Fibroblast of skin of abdomen (primary cell): ENCODE measurements at regions not wholly inside any gene's neighbourhood (a gene's known extent, or its start where the extent isn't known, plus 50 kb on each side); places are given as distances from the start of the nearest gene placed in this dataset.
A peak's percentile ranks its signal among the peaks of the same experiment; 100 is the strongest.
"Not testable (repeated sequence)": the region's sequence is repeated elsewhere in the genome, so short reads cannot be mapped to it uniquely, and the experiment has no call there.

ENCODE experiments used
- DNase-seq: peaks from one replicate; pipeline ENCODE4 v3.0.0-alpha.2; 2013

DNA sequence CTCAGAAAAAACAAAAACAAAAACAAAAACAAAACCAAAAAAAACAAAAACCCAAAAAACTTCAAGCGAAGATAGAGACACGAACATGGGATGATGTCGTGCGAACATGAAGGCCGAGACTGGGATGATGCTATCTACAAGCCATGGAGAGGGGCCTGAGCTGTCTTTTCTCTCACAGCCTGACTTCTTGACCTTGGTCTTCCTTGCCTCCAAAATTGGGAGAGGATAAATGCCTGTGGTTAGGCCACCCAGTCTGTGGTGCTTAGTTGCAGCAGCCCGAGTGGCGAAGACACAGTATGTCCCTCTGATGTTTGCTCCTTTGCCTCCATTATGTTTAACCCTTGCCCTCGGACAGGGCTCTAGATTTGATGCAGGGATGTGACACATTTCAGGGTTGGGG is 130.4 kb upstream of the BASP1 start:
- peak; percentile 68 for DNase-seq

DNA sequence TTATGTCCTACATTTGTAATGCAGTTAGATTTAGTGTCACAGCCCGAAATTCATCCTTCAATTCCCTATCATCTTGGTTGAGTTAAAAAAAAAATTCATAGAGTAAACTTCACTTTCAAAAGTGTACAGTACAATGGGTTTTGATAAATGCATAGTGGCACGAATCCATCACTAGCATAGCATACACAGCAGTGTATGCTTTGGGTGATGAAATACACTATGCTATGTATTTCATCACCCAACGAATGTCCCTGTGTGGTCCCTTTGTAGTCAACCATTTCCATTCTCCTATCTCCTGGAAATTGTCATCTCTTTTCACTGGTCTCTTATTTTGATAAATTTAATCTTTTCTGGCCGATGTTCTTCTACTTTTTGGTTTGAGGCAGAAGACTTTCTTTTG is 129.4 kb upstream of the BASP1 start:
- peak; percentile 60 for DNase-seq

DNA sequence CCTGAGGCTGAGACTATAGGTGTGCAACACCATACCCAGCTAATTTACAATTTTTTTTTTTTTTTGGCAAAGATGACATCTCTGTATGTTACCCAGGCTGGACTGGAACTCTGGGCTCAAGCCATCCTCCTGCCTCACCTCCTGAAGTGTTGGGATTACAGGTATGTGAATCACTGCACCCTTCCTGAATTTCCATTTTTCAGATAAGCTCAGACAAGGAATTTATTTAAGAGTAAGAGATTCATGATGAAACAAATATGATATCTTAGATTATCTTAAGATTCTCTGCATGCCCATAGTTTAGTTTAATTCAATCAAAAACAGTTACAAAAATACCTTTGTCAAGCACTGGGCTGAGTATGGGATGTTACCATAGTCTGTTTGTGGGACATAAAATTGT is 128.4 kb upstream of the BASP1 start:
- no peak for DNase-seq

DNA sequence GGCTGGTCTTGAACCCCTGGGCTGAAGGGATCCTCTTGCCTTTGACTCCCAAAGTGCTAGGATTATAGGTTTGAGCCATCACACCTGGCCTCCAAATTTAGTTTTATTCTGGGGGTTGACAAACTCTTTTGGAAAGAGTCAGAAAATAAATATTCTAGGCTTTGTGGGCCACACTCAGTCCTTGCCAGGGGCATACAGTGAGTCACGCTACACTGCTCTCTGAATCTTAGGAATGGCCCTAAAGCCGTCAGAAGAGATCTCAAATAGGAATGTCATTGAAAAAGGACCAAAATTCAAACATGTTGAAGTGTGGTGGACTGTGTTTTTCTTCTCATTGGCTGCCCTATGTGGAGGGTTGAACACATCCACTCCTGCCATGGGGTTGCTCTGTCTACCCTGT is 127.7 kb upstream of the BASP1 start:
- DNase-seq = peak; percentile 50

DNA sequence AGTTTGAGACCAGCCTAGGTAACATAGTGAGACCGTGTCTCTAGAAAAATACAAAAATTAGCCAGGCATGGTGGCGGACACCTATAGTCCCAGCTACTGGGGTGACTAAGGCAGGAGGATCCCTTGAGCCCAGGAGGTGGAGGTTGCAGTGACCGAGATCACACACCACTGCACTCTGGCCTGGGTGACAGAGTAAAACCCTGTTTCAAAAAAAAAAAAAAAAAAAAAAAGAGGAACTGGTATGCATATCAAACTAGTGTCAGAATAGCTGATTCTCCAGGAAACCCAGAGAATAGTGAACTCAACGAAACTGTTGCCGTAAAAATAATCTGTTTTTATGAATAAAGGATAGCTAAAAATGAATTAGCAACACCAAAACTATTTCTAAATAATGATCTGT is 126.6 kb upstream of the BASP1 start:
- no peak for DNase-seq

DNA sequence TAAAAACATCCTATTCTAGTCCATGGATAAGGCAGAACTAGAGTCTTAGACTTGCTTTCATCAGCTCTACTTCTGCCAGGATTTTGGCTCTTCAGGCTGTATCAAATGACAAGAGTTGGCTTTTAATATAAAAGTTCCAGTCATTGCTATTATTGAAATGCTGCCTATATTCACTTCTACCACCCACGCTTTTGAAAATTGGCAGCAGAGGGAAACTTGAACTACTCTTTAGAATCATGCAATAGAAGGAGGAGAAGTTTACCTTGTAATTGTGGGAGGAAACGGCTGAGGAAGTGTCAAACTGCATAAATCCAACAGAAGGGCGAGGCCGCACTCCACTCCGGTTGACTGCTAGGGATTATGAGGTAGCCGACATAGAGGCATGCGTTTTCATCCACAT is 122.6 kb upstream of the BASP1 start:
- DNase-seq = no peak

GRCh38 chr5:17096952-17097695 is 120.3 kb upstream of the BASP1 start:
- DNase-seq = no peak

DNA sequence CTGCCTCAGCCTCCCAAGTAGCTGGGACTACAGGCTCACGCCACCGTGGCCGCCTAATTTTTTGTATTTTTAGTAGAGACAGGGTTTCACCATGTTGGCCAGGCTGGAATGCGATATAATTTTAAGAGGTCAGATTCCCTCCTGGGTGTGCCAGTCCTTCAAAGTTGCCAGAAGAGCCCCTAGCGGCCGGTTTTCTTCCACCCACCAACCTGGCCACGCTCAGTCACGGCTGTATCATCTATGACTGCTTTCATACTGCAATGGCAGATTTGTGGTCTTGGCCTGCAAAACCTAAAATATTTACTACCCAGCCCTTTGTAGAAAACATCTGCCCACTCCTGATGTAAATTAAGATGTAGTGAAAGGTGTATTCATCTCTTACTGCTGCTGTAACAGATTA is 117.5 kb upstream of the BASP1 start:
- DNase-seq = no peak

GRCh38 chr5:17103461-17103860 is 114.0 kb upstream of the BASP1 start:
- no peak for DNase-seq

GRCh38 chr5:17105744-17106418 is 111.5 kb upstream of the BASP1 start:
- peak; percentile 82 for DNase-seq

GRCh38 chr5:17106521-17106920 is 110.9 kb upstream of the BASP1 start:
- no peak for DNase-seq

- not testable (repeated sequence) for DNase-seq
These were observed 105.2 kb upstream of the BASP1 start for GRCh38 chr5:17112091-17112716.

DNA sequence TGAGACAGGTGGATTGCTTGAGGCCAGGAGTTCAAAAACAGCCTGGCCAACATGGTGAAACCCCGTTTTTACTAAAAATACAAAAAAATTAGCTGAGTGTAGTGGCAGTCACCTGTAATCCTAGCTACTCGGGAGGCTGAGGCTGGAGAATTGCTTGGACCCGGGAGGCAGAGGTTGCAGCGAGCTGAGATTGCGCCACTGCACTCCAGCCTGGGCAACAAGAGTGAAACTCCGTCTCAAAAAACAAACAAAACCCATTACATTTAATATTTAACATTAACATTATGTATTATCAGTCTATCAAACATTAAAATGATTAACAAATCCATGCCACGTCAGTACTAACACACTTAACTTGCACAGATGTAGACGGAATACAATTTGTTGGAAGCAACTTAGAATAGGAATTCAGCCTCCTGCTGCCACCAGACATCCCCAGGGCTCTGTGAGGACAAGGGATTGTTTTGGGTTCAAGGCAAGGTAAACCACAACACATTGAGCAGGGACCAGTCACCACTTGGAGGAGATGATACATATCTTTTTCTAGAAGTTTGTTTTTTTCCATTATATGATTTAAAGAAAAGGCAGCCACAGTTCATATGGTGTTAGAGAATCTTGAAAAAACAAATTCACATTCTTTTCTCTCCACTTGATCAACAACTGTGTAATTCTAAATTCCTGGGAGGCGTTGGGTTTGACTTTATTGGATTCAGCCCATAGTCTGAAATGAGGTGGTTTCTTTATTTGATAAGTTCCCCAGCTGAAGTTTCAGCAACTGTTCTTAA is 104.1 kb upstream of the BASP1 start:
- DNase-seq = peak; percentile 89

GRCh38 chr5:17114233-17114632 is 103.2 kb upstream of the BASP1 start:
- DNase-seq = no peak

DNA sequence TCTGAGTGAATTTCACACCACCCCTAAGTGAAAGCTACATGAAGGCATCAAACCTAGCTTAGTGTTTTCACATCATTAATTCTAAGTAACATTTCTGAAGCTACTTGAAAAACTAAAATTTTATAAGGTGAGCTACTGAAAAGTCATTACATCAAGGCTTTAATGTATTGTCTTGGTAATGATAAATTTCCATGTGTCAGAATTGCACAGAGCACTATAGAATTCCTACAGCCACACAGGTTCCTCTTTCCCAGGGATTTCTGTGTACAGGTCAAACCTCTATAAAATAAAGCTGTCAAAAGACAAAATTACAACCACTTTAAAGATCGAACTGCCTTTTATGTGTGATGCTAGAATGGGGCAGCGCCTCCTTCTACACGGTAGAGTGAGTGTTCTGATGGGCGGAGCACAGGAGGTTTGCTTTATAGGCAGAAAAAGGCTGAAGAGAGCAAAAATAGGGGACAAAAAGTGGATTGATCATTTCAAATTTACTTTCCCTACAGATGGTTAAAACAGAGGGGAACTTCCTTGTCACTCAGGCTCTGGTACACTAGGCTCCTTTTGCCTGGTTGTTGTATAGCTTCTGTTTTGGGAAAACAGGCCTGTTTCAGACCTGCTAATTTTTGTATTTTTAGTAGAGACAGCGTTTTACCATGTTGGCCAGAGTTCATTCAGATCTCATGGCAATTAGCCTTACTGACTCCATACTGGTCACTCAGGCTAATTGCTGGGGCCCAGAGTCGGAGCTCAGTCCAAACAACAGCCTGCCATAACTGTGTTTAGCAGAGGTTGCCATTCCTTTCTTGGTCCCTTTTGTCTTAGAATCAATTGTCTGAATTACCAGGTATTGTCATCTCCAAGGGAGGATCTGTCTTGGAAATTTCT is 102.5 kb upstream of the BASP1 start:
- no peak for DNase-seq

DNA sequence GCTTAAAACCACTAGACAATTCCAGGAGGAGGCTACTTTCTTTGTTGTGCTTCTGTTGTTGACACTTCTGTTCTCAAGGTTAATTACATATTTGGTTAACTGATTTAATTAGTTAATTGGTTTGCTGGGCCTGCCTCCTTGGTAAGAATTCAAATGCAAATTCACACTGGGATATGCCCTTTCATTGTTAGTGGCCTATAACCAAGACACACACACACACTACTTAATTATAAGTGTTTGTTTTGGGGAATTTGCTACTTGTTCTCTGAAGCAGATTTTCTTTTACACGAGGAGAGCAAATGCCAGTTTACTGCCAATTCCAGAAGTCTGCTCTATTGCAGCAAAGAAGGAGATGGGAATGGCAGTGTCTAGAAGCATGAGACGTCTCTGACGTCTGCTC is 101.6 kb upstream of the BASP1 start:
- no peak for DNase-seq

GRCh38 chr5:17118631-17119030 is 98.8 kb upstream of the BASP1 start:
- peak; percentile 89 for DNase-seq

DNA sequence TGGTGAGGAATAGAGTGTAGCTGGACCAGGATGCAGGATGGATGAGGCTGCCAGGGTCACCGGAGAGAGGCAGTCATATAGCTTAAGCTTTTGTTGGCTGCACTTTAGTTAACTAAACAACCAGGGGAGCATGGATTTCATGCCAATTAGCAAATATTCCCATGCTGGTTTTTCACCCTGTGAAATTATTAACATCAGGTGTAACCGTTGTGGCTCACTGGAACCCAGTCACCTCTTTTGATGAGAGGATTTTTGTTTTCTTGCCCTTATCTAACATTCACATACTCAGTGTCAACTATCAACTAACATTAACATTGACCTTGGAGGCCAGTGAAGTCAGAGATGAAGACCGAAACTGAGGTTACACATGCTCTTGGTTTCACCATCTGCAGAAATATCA is 97.2 kb upstream of the BASP1 start:
- DNase-seq = no peak

DNA sequence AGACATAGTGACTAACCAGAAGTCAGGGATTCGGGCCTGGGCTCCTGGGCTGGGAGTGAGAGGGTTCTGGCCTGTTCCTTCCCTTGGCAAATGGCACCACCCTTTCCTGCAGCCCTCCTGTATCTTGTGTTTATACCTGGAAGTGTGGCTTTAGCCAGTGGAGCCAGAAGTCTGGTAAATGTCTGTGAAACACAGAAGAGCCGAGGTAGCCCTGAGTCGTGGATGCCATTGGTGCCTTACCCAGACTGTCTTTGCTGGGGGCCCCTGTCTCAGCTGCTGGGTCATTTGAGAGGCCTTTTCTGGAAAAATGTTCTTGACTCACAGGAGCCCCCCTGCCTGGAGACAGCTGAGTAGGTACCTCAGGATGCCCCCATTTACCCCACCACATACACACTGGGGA is 95.7 kb upstream of the BASP1 start:
- DNase-seq = no peak

GRCh38 chr5:17123010-17123409 is 94.4 kb upstream of the BASP1 start:
- peak; percentile 30 for DNase-seq

GRCh38 chr5:17123773-17124172 is 93.7 kb upstream of the BASP1 start:
- not testable (repeated sequence) for DNase-seq

GRCh38 chr5:17127743-17128231 is 89.6 kb upstream of the BASP1 start:
- peak; percentile 87 for DNase-seq
